HG03196 (cell line): ENCODE measurements at regions not wholly inside any gene's neighbourhood (a gene's known extent, or its start where the extent isn't known, plus 50 kb on each side); places are given as distances from the start of the nearest gene placed in this dataset.

ENCODE experiments used
- ATAC-seq: cut with Tn5 transposase; IDR thresholded peaks from one replicate; pipeline ENCODE4 v1.9.1; 2021; ENCODE audit not compliant: unreplicated experiment

GRCh38 chr4:123788577-123788976, 392.0 kb downstream of the SPRY1 start:
- no peak for ATAC-seq

GRCh38 chr4:123790681-123791080, 394.1 kb downstream of the SPRY1 start:
- ATAC-seq = no peak

GRCh38 chr4:123802082-123802645, 405.6 kb downstream of the SPRY1 start:
- ATAC-seq = no peak

- ATAC-seq = no peak
Observed at GRCh38 chr4:123802933-123803332, 406.3 kb downstream of the SPRY1 start.

- no peak for ATAC-seq
Observed at GRCh38 chr4:123804196-123804721, 407.7 kb downstream of the SPRY1 start.

- ATAC-seq = no peak
Observed at GRCh38 chr4:123806056-123806455, 409.5 kb downstream of the SPRY1 start.

GRCh38 chr4:123807187-123807586, 410.6 kb downstream of the SPRY1 start:
- no peak for ATAC-seq

GRCh38 chr4:123807866-123808265, 411.3 kb downstream of the SPRY1 start:
- ATAC-seq = no peak

GRCh38 chr4:123809864-123810263, 413.3 kb downstream of the SPRY1 start:
- no peak for ATAC-seq

- no peak for ATAC-seq
Observed at GRCh38 chr4:123812066-123812390, 415.4 kb downstream of the SPRY1 start.

GRCh38 chr4:123813901-123814300, 417.3 kb downstream of the SPRY1 start:
- ATAC-seq = no peak

GRCh38 chr4:123816462-123816861, 419.9 kb downstream of the SPRY1 start:
- ATAC-seq = no peak

GRCh38 chr4:123817025-123817688, 420.6 kb downstream of the SPRY1 start:
- ATAC-seq = no peak

- no peak for ATAC-seq
Observed at GRCh38 chr4:123819362-123820035, 422.9 kb downstream of the SPRY1 start.

- ATAC-seq = no peak
Observed at GRCh38 chr4:123821861-123822260, 425.3 kb downstream of the SPRY1 start.

GRCh38 chr4:123822353-123822752, 425.8 kb downstream of the SPRY1 start:
- ATAC-seq = no peak

- ATAC-seq = no peak
Observed at GRCh38 chr4:123823244-123823643, 426.6 kb downstream of the SPRY1 start.

GRCh38 chr4:123824524-123824923, 427.9 kb downstream of the SPRY1 start:
- ATAC-seq = no peak

- ATAC-seq = no peak
Observed at GRCh38 chr4:123825596-123826291, 429.1 kb downstream of the SPRY1 start.

GRCh38 chr4:123826896-123827295, 430.3 kb downstream of the SPRY1 start:
- ATAC-seq = no peak

- ATAC-seq = no peak
Observed at GRCh38 chr4:123827511-123827910, 430.9 kb downstream of the SPRY1 start.

- ATAC-seq = no peak
Observed at GRCh38 chr4:123830930-123831329, 434.3 kb downstream of the SPRY1 start.
